ENCODE measurements at regions not wholly inside any gene's neighbourhood (a gene's known extent, or its start where the extent isn't known, plus 50 kb on each side); places are given as distances from the start of the nearest gene placed in this dataset.

DNA sequence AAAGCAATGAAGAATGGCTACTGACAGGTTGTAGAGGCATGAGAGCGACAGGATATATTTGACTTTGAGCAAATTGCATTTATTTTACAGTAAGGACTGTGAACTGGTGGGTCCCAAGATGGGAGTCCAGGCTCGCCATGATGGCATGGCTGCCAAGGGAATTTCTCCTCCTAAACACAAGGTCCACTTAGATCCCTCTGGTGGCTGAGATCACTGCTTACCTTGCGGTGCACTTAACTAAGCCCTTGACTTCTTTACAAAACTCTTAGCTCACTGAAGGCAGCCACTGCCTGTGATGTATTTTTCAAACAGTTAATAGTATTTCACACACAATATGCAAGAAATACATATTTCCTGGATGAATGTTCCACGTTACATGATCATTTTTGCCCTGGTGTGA, 50.3 kb upstream of the SORBS2 start:
- TF ChIP-seq EZH2 (IDR thresholded peaks at IDR 0.05; ENCODE audit: insufficient read depth, poor library complexity, severe bottlenecking) (no peak), EZH2phosphoT487 (IDR thresholded peaks at IDR 0.05; ENCODE audit: insufficient read depth, low read depth) (no peak)

Measured in GM23248 (cell line).